GM13977 (cell line): ENCODE measurements at regions not wholly inside any gene's neighbourhood (a gene's known extent, or its start where the extent isn't known, plus 50 kb on each side); places are given as distances from the start of the nearest gene placed in this dataset.

Experiments
- DNase-seq: peaks from one replicate; pipeline ENCODE4 v3.0.0; 2012; ENCODE audit warnings: low spot score
- in situ Hi-C: fragments of 300-500 bp; cut with MboI; formaldehyde crosslinking; loops from one replicate; pipeline ENCODE4 v1.12.0; 2022; ENCODE audit warnings: low sequenced_read_pairs, low pct_unique_long_range_greater_than_20kb, mixed read lengths, inconsistent platforms; ENCODE audit not compliant: unreplicated experiment
- TF ChIP-seq, protein P1 (sequence below): IDR thresholded peaks from 2 replicates; pipeline ENCODE4 v1.5.1; 2012; ENCODE audit warnings: mild to moderate bottlenecking, control low read depth; ENCODE audit not compliant: insufficient read depth; ENCODE audit errors: extremely low read depth, missing control alignments

GRCh38 chr13:99133230-99133629 lies 67.4 kb upstream of the UBAC2 start:
- TF ChIP-seq, protein P1, sequence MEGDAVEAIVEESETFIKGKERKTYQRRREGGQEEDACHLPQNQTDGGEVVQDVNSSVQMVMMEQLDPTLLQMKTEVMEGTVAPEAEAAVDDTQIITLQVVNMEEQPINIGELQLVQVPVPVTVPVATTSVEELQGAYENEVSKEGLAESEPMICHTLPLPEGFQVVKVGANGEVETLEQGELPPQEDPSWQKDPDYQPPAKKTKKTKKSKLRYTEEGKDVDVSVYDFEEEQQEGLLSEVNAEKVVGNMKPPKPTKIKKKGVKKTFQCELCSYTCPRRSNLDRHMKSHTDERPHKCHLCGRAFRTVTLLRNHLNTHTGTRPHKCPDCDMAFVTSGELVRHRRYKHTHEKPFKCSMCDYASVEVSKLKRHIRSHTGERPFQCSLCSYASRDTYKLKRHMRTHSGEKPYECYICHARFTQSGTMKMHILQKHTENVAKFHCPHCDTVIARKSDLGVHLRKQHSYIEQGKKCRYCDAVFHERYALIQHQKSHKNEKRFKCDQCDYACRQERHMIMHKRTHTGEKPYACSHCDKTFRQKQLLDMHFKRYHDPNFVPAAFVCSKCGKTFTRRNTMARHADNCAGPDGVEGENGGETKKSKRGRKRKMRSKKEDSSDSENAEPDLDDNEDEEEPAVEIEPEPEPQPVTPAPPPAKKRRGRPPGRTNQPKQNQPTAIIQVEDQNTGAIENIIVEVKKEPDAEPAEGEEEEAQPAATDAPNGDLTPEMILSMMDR, result no peak
- no peak for DNase-seq
- in situ Hi-C loops, result no loop called here

GRCh38 chr13:99133848-99134247 lies 66.8 kb upstream of the UBAC2 start:
- in situ Hi-C loops, result no loop called here
- no peak for DNase-seq
- TF ChIP-seq, protein P1, result no peak

- in situ Hi-C loops, result no loop called here
- no peak for DNase-seq
- TF ChIP-seq, protein P1, result no peak
Measured at GRCh38 chr13:99135591-99135990, 65.1 kb upstream of the UBAC2 start.

DNA sequence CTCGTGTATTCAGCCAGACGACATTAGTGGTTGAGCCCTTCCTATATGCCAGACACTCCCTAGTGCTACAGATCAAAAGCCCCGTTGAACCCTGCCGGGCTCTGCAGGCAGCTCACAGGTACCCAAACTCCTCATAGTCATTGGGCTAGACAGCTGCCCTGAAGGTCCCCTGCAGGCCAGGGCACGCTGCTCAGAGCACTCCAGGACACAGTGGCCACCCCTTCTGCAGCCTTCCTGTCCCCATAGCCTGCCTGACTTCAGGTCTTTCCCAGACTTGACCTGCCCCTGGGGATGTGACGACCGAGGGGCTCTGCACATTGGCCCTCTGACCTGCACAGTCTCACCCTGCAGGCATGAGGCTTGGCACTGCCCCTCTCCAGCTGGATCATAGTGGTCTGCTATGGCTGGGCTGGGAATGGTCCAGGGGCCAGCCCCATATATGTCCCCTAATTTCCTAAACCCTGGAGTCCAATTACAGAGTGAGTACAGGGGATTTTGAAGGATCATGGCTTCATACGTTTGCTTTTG lies 64.2 kb upstream of the UBAC2 start:
- no peak for DNase-seq
- TF ChIP-seq, protein P1, result no peak
- in situ Hi-C loops, result no loop called here

DNA sequence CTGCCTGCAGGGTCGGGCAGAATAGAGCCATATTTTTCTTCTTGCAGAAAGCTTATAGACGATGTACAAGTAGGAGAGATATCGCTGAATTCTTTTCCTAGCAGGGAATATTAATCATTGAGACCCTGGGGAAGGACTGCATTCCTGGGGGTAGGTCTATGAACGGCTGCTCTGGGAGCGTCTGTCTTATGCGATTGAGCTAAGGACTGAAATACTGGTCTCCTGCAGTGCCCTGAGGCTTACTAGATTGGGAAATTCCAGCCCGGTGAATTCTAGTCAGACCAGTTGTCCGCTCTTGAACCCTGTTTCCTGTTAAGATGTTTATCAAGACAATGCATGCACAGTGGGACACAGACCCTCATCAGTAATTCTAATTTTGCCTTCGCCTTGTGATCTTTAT lies 59.8 kb upstream of the UBAC2 start:
- in situ Hi-C loops, result no loop called here
- DNase-seq, result no peak
- TF ChIP-seq, protein P1, result no peak

DNA sequence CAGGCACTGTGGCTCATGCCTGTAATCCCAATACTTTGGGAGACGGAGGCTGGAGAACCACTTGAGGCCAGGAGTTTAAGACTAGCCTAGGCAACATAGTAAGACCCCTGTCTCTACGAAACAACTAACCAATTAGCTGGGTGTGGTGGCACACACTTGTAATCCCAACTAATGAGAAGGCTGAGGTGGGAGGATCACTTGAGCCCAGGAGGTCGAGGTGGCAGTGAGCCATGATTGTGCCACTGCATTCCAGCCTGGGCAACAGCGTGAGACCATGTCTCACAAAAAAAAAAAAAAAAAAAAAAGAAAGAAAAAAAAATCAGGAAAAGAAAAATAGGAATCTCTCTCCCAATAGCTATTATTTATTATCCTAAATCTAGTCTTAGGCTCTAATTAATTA lies 56.8 kb upstream of the UBAC2 start:
- DNase-seq, result no peak
- in situ Hi-C loops, result no loop called here
- TF ChIP-seq, protein P1, result no peak

DNA sequence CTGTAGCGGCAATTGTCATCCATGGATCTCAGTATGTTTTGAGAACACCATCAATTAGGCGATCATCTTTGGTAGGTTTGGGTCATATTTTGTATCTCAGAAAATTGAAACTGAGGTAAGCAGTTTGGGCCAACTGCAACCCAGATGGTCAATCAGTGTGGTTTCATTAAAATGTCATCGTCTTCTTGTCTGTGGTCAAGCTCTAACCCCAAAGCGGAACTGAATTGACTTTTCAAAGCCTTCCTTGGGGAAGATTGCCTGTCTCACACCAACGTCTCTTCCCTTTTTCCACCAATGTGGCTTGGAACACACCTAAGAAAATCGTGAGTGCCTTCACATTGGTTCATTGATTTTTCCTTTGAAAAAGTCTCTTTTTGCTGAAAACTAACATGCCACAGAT lies 56.3 kb upstream of the UBAC2 start:
- TF ChIP-seq, protein P1, result no peak
- peak; percentile 65 for DNase-seq
- in situ Hi-C loops, result no loop called here
